A172 (cell line): ENCODE measurements at regions not wholly inside any gene's neighbourhood (a gene's known extent, or its start where the extent isn't known, plus 50 kb on each side); places are given as distances from the start of the nearest gene placed in this dataset.
A peak's percentile ranks its signal among the peaks of the same experiment; 100 is the strongest.

ENCODE experiments used
- DNase-seq: peaks from one replicate; pipeline ENCODE4 v3.0.0-alpha.2; 2015; ENCODE audit warnings: low spot score

DNA sequence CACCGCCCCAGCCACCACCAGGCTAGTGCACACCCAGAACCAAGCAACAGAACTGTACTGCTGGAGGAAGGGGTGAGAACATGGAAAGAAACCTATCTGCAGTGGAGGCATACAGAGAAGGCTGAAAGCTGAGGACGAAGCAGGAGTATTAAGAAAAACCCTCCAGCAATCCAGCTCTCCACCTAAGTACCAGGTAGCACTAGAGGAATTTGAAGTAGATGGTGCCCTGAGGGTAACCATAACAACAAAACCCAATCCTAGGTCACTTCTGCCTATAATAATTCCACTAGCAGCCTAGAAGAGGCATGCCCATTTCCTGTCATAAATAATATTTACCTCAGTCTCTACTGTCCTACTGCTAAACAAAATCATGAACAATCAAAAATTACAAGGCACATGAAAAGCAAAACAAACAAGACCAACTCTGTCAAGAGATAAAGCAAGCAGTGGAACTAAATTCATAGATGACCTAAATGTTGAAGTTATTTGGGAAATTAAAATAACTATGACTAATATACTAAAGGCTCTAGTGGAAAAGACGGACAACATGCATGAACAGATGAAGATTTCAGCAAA, 51.1 kb downstream of the HYCC1 start:
- no peak for DNase-seq

DNA sequence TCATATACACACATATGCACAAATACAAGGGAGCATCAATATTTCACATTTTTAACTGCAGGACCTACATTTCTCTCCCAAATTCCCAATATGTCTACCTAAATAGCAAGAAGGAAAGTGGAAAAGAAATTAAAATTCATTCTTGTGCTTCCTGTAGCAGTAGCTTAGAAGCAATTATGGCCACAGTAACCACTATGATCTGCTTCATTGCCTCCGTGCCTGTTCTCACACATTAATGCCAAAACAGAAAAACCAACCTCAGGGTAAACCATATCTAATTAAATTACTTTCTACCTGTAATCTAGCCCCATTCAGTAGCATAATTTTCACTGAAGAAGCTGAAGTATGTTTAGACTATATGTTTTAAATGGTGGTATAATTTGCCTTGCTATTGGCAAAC, 55.2 kb downstream of the HYCC1 start:
- no peak for DNase-seq

DNA sequence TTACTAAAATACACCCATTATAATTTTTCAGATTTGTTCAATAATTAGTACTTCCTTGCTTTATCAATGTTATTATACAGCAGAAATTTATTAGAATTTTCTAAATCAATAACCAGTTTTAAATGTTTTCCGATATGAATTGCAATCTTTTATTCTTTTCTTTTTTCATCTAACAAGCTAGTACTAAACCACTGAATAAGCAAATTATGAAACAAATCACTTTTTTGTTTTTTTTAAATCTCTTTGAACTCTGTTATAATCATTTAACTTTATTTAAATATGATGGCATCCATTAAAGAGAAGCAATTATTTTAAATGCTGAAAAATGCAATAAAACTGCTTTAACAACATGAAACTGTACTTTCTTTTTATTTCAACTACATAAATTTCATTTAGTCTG, 59.7 kb downstream of the HYCC1 start:
- DNase-seq, result no peak

DNA sequence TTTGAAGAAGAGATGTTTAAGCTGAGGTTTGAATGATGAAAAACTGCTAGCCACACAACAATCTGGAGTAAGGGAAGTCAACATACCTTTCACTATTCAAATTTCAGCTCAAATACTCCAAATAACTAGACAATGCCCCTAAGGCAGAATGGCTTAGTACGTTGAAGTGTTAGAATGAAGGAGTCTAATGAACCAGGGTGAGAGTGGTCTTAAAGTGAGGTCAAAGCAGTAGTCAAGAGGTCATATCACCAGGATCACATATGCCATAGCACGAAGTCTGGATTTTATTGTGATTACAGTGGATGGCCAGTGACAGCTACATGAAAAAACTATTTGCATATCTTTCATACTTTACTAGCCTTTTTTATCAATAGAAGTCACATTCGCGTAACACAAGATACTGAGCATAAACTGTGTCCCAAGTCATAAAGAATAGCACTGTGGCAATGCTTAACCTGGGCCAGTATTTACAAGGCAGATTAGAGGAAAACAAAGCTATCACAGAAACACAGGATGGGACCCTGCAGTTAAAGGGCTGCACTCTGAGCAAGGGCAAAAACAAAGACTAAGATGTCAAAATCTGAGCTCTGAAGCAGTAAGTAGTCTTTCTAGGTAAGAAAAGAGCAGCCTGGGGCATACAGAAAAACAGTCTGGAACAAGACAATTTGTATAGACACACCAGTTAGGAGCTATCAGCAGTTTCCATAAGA, 61.5 kb downstream of the HYCC1 start:
- DNase-seq, result no peak

DNA sequence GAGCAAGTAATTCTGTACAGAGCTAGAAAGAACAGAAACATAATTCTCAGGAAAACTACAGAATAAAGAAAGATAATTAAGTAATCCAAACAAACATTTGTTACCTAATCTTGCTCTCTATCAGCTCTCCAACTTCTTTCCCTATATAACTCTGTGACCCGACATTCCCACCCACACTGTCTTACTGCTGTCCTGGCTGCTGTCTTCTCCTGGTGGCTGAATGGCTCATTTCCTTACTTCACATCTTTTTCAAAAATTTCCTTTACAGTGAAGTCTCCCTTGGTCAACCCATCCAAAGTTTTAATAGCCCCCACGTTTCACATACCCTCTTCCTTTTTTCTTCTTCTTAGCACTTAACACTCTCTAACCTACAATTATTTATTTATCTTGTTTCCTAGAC, 64.0 kb downstream of the HYCC1 start:
- no peak for DNase-seq

DNA sequence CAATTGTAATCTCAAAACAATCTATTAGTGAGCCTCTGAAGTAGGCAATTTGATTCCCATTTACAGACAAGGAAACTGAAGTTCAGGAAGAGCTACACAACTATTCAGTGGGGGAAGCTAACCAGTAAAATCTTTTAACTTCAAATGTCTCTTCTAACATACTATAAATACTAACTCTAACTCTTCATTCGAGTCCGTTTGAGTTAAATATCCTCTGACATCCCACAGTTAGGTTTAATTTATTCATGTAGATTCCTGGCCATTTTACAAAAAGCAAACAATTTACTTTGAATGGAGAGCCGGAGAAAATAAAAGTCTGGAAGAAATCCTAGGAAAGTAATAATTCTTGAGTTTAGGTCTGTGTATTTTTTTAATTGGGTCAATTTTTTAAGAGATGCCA, 64.7 kb downstream of the HYCC1 start:
- DNase-seq, result no peak

DNA sequence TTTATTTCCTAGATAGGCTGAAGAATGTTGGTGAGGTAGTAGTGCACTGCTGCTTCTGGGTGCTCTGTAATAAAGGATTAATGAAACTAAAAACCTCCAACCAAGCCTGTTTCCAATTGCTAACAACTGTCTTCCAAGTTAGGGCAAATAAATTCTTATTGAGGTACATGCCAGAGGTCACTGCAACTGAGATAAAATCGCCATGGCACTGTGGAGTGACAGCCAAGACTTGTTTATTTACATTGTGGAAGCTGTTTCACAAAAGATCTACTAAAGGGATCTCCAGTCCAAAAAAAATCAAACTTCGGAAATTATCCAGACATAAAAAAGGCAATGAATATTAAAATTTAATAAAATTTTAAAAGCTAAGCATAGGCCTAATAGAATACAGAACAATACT, 65.2 kb downstream of the HYCC1 start:
- DNase-seq, result no peak

DNA sequence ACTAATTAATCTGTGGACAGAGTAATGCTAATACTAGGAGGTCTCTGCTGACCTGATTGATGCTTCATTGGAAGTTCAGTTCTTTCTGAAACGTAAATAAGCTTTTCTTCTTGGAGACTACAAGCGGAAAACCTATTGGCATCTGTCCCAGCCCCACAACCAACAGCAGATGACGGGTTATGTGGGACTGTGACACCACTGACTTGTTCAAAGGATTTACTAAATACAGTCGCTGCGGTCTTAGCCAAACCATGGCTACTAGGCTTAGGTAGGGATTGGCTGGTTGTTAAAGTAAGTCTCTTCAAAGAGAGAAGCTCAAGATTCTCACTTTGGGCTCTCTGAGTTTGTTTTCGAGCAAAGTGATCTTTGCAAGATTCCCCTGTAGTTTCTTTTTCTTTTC, 68.3 kb downstream of the HYCC1 start:
- DNase-seq, result no peak

DNA sequence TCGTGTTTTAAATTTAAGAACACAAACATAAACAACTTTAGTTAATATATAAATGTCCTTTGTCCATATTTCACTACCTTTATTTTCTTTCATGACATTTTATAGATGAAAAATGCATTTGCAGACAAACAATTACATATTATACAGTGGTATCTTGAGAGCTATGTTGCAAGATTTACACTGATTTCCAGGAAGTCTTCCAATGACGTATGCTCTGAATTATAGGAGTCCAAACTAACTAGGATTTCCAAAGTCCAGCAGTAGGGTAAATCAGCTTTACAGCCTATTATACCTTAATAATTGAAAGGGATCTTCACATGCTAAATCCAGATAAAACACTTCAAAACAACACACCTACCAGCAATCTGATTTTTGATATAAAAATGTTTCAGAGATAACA, 69.4 kb downstream of the HYCC1 start:
- no peak for DNase-seq

DNA sequence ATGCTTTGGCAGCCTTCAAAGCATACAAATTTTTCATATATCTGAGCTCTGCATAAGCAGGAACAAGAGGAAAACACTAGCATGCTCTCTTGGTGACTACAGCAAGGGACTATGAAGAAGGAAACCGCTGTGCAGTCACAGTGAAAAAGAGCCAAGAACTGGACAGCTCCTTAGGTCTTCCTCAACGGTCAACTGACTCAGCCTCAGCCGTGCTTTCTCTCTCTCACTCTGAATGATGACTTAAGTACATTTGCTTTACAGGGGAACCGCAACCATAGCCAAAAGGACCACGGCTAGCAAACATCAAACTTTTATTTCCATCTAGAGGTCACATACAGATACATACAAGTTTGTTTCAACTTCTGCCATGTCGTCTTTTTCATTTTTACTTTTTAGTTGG, 69.9 kb downstream of the HYCC1 start:
- DNase-seq, result no peak

DNA sequence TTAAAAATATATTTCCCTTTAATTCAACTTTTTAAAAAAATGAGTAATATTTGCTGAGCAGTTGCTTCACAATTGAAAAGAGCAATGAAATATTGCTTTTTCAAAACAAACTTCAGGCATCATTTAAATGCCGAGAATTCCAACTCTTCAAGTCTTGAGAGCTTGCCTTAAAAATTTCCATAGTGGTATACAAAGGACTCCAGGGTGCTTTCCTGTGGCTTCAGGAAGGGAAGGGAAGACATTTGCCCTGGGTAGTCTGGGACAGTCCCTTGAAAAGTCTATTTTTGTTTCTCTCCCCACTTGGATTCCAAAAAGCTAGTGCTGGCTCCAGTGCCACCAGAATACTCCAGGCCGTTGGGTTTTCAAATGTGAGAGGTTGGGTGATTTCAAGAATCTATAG, 71.7 kb downstream of the HYCC1 start:
- DNase-seq, result no peak

DNA sequence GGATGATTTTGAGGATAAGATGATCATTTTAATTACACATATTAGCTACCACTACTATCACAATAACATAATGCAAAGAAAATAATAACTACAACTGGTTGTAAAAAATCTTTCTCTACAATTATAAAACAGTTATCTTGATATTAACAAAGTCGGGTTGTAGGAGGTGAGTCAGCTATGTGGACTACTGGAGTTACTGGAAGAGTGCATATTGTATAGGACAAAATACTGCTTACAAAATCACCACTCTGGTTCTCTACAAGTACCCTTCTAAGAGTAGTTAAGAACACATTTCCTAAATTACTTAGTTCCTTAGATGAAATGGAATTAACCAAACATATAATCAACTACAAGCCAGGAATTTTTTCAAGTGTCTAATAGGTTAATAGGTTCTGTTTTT, 74.1 kb downstream of the HYCC1 start:
- no peak for DNase-seq

DNA sequence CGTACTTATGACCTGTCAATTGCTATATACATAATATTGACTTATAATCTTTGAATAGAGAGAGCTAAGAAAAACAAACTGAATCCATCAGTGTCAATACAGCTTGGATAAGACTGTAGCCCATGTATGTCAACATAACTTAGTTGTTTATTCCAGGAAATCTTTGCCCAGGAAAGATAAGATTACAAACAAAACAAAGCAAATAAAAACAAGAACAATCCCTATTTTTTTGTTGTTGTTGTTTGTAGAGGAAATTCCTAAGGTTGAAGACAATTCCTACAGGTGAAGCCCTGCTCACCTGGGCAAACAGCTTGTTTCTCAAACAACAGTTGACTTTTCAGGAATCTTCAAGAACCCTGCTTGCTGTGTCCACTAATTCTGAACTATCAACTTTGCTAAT, 76.0 kb downstream of the HYCC1 start:
- DNase-seq, result no peak

DNA sequence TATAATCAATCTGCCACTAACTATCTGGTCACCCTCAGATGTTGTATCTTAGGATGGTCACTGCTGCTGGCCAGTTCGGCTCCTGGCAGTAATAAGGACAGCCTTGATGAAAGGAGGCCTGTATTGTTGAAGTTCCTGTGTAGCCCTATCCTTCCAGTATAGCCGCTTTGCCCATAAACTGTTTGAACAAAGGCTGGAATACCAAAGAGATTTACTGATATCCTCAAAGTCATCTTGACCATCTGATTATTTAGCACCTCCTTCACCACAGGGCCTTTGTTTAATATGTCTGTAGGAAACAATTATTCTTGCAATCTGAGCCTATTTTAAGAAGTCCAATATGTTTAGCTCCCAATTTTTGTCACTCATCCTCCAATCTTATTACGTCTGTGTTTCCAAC, 77.7 kb downstream of the HYCC1 start:
- no peak for DNase-seq

DNA sequence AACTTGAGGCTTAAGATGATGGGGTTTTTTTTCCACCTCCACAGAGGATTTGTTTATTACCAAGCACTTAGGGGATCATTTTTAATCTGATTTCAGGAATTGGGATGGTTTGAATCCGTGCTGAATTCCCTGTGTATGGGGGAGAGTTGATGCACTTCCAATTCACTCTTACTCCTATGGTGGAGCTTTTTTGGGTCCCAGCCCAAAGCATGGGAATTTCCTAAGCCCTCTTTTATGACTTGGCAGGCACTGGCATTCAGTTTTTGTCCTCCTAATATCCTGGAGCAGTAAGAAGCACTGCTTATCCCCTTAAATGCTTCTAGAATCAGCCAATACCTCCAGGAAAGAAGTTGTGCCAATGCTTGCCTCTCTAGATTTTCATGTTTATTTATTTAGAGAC, 78.7 kb downstream of the HYCC1 start:
- DNase-seq, result no peak

DNA sequence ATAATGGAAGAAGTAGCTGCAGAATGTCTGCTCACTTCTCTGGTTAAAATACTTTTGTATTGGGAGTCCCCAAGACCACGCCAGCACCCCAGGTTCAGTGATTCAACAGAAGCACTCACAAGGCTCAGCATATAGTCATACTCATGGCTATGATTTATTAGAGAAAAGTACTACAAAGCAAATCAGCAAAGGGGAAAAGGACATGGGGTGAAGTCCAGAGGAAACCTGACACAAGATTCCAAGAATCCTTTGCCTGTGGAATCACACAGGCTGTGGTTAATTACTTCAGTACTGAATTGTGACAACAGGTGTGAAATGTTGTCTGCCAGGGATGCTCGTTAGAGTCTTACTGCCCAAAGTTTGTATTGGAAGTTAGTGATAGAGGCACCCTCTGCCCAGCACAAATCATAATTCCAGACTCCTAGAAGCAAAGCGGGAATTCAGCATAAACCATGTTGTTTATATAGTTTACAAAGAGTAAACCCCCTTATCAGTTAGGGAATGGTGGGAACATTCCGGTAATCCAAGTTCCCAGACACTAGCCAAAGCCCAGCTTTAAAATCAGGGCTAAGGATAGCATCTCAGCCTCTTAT, 79.4 kb downstream of the HYCC1 start:
- peak; percentile 73 for DNase-seq

DNA sequence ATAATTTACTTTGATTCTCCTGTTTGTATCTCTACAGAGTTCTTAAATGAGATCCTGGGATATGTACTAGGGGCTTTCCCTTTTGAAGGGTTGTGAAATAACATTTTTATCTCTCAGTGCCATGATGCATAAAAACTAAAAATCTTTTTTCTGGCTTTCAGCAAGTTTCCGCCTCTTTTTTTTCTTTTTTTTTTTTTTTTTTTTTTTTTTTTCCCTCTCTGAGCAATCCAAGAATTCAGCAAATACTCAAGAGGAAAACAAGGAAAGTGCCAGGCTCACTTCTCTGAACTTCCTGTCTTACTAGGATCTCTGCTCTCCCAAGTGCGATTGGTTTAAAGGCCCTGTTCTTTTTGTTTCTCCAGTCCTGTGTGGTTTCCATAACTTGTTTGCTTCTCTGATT, 79.9 kb downstream of the HYCC1 start:
- no peak for DNase-seq

DNA sequence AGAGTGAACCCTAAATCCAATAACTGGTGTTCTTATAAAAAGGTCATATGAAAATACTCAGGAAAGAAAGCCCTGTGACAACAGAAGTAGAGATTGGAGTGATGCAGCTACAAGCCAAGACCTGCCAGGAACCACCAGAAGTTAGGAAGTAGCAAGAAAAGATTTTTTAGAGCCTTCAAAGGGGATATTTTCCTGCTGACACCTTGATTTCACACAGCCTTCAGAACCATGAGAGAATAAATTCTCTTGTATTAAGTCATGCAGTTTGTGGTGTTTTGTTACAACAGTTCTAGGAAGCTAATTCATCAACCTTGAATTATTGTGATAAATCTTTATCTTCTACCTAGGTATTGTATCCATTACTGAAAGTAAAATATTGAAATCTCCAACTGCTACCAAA, 81.0 kb downstream of the HYCC1 start:
- no peak for DNase-seq

DNA sequence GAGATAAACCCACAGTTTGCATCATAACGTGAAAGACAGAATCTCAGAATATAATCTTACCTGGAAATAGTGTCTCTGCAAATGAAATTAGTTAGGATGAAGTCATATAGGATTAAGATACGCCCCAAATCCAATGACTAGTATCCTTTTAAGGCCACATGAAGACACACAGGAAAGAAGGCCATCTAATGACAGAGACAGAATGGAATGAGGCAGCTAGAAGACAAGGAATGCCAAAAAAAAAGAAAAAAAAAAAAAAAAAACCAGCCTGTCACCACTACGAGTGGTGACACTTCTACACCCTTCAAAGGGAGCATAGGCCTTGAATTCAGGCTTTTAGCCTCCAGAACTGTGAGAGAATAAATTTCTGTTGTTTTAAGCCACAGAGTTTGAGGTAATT, 82.9 kb downstream of the HYCC1 start:
- DNase-seq, result no peak

DNA sequence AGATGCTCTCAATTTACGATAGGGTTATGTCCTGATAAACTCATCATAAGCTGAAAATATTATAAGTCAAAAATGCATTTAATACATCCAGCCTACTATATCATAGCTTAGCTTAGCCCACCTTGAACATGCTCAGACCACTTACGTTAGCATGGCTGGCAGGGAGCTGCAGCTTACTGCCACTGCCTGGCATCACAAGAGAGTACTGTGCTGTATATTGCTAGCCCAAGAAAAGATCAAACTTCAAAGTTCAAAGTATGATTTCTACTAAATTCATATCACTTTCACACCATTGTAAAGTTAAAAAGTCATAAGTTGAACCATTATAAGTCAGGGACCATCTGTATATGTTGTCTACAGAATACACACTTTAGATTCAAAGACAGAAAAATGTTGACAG, 91.6 kb downstream of the HYCC1 start:
- DNase-seq, result no peak

DNA sequence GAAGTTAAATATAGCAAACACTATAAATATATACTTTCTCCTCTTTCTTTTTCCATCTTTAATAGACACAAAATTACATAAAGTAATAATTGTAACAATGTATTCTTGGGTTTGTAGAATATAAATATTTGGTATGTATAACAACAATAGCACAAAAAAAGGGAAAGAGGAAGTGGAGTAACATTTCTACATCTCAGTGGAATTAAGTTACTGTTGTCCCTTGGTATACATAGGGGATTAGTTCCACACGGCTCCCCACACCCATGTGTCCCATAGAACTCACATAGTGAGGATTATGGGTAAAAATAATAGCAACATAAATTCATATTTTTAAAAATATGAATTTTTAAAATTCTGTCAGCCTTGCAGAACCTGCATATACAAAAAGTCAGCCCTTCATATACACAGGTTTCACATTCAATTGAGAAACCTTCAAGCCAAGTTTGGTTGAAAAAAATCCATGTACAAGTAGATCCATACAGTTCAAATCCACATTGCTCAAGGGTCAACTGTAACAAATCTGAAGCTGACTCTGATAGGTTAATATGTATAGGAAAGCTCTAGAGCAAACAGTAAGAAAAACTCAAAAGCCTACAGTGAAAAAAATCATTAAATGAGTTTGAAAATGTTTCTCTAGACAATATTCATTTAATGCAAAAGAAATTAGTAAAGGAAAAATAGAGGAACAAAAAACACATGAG, 92.4 kb downstream of the HYCC1 start:
- no peak for DNase-seq

DNA sequence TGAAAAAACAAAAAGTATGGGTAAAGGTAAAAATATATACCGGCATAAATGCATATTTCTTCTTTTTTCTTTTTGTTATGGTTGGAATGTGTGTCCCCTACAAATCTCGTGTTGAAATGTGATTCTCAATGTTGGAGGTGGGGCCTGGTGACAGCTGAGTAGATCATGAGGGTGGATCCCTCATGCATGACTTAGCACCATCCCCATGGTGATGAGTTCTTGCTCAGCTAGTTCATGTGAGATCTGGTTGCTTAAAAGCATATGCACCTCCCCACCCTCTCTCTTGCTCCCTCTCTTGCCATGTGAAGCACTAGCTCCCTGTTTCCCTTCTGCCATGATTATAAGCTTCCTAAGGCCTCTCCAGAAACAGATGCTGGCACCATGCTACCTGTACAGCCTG, 93.3 kb downstream of the HYCC1 start:
- DNase-seq, result no peak

DNA sequence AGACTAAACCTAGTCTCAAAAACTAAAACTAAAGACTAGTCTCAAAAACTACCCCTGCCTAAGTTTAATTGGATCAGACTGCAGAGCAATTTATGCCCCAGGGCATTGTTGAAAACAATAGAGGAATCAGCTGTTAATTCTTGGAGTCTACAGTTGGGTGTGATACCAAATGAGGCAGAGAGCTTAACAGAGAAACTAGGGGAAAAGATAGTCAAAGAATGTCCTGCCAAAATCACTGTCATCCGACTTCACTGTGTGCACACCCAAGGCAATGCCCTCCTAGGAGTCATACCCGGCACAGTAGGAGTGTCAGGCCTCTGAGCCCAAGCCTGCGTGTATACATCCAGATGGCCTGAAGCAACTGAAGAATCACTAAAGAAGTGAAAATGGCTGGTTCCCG, 90.5 kb upstream of the TOMM7 start:
- DNase-seq, result no peak
